Coronary artery (tissue), 2 donors: ENCODE measurements at regions not wholly inside any gene's neighbourhood (a gene's known extent, or its start where the extent isn't known, plus 50 kb on each side); places are given as distances from the start of the nearest gene placed in this dataset.

Source experiments
- DNase-seq: peaks from one replicate; pipeline ENCODE4 v3.0.0-alpha.2; 2017; ENCODE audit warnings: low spot score
- H3K27ac ChIP-seq, 2 donors: fragments of 200-600 bp; sonication (generic); one replicate each; pipeline ENCODE4 v1.5.1; 2016 to 2019
- H3K4me3 ChIP-seq: fragments of 200-600 bp; sonication (generic); 2 replicates; pipeline ENCODE4 v1.5.1; 2016; ENCODE audit warnings: mild to moderate bottlenecking, moderate library complexity
- TF ChIP-seq, protein P1 (sequence below): fragments of 200-600 bp; sonication (generic); IDR thresholded peaks from one replicate; pipeline ENCODE4 v1.5.1; 2019; ENCODE audit warnings: antibody characterized with exemption

DNA sequence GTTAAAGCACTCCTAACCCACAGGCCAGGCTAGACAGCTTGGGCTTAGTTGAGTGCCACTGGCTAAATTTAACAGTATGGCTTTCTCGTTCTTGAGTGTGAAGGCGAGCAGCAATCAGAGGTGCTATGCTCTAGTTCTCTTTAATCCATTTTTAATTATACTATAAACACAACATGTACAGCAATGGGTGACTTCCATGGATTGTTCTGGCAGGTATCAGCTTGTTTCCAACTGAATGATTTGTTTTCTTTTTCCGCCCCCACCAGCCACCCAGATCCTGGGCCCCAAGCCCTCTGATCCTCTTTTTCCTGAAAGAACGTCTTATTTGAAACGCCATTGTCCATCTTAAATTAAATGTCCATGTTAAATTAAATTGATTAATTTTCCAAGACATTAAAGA, 244.8 kb downstream of the IKZF2 start:
- no peak for DNase-seq
- Histone ChIP-seq H3K27ac (no peak overlapping the region), H3K4me3 (no peak overlapping the region)
- TF ChIP-seq, protein P1, sequence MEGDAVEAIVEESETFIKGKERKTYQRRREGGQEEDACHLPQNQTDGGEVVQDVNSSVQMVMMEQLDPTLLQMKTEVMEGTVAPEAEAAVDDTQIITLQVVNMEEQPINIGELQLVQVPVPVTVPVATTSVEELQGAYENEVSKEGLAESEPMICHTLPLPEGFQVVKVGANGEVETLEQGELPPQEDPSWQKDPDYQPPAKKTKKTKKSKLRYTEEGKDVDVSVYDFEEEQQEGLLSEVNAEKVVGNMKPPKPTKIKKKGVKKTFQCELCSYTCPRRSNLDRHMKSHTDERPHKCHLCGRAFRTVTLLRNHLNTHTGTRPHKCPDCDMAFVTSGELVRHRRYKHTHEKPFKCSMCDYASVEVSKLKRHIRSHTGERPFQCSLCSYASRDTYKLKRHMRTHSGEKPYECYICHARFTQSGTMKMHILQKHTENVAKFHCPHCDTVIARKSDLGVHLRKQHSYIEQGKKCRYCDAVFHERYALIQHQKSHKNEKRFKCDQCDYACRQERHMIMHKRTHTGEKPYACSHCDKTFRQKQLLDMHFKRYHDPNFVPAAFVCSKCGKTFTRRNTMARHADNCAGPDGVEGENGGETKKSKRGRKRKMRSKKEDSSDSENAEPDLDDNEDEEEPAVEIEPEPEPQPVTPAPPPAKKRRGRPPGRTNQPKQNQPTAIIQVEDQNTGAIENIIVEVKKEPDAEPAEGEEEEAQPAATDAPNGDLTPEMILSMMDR, result no peak

DNA sequence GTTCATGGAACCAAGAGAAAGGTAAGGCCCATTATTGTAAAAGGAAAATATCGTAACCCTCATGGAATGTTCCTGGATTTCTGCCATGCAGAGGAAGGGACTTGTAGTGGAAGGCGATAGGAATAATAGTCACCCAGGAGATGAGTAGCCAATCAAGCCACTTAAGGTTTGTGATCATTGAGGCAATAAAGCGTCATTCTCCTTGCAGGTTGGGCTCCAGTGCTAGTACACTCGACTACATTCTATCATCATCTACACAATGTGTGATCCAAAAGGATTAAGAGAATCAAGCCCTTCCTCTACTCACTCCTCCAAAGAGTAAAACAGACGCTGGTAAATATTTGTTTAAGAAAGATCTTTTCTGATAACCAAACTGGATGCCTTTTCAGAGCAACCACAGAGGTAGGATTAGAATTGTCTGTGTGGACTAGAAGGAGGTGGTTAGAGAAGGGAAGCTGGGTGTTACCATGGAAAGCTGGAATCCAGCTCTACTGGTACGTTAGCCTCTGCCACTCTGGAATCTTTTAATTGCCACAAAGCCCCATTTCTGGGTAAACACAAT, 245.7 kb downstream of the IKZF2 start:
- no peak for DNase-seq
- Histone ChIP-seq H3K4me3 (no peak overlapping the region), H3K27ac (no peak overlapping the region)
- TF ChIP-seq, protein P1, result no peak

DNA sequence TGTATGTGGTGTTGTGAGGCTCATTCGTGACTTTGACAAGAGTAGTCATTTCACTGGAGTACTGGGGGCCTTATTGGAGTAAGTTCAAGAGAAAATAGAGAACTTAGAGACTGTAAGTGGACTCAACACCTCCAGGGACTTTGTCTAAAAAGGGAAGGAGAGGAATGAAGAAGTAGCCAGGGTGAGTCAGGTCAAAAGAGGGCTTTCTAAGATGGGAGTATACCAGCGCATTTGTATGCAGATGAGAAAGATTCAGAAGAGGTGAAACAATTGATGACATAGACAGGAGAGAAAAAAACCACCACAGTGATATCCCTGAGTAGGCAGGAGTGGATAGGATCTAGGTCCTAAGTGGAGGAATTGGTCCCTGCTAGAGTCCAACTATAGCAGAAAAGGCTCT, 246.8 kb downstream of the IKZF2 start:
- H3K4me3 ChIP-seq, result no peak overlapping the region
- TF ChIP-seq, protein P1, result no peak
- no peak for DNase-seq
- no peak overlapping the region for H3K27ac ChIP-seq

DNA sequence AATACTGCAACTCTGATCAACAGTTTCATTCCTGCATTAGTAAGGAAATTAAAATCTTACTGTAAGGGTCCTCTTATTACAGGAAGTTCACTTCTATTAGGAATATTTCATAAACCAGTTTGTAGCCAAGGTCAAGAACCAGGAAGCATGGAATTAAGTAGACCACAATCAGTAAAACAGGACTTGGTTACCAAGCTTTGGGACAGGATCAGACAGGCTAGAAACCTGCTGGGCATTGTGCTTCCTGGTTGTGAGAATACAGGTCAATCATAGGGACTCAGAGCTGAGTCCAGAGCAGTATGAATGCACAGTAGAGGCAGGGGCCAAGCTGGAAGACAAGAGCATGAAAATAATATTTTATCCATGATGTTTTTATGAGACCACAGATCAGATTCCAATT, 248.0 kb downstream of the IKZF2 start:
- Histone ChIP-seq H3K4me3 (no peak overlapping the region), H3K27ac (no peak overlapping the region)
- TF ChIP-seq, protein P1, result no peak
- no peak for DNase-seq

DNA sequence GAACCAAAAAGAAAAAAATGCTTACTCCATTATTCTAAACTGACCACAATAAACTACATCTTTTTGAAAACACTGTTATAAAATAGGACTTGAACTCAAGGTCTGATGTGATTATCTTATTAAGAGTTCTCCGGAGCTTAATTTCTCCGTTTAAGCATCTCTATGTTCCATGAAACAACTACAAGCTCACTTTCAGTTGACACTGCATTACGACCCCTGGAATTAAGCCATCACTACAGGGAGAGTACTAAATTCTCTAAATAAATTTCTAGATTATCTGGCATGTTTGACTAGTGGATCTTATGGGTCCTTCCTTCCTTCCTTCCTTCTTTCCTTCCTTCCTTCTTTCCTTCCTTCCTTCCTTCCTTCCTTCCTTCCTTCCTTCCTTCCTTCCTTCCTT, 249.0 kb downstream of the IKZF2 start:
- TF ChIP-seq, protein P1, result no peak
- no peak overlapping the region for H3K4me3 ChIP-seq
- no peak for DNase-seq
- no peak overlapping the region for H3K27ac ChIP-seq

DNA sequence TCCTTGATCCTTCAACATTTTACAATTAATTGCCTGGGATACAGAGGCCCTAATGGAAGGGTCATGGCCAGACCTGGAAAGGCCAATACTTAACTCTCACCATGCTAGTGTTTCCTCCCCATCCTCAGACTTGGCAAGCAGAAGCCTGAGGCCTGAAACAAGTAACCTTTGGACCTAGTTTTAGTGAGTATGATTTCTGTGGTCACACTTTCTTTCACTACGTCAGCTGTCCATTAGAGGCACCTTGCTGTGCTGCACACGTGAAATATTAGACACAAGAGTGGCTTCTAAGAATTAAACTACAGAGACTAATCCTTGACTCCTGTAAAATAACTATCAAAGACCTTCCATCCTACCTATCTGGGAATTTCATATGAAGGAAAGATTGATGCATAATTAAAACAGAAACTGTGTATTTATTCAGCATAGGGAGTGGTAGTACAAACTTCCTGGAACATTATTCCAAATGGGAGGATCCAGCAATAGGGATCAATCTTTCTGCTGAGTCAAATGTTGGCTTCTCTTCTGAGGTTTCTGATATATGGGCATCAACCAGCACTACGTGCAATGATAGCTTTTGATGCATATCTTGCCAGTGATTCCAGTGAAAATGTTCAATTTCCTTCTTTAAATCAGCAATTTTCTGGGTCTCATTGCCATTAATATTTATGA, 249.7 kb downstream of the IKZF2 start:
- TF ChIP-seq, protein P1, result no peak

DNA sequence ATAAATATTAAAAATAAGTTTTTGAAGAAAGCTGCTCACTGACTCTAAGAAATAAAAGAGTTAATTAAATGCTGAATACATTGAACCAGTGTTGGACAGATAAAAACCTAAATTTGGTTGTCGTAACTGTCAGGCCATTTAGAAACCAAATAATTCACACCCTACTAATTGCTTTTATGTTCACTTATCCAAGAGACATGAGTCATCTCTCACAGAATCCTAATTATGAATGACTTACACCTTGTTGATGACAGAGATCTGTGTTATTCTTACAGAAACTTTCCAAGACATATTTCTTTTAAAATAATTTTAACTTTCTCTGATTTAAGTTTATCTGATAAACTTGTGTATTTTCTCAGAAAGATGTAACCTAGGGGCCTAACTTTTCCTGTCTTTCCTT, 250.7 kb downstream of the IKZF2 start:
- no peak overlapping the region for H3K4me3 ChIP-seq
- H3K27ac ChIP-seq, result no peak overlapping the region

More for the DNA sequence above, 249.7 kb downstream of the IKZF2 start:
- Histone ChIP-seq H3K27ac (no peak overlapping the region), H3K4me3 (no peak overlapping the region)
- no peak for DNase-seq

More for the DNA sequence above, 250.7 kb downstream of the IKZF2 start:
- TF ChIP-seq, protein P1, result no peak
- DNase-seq, result no peak
